DMS 273 (cell line): ENCODE measurements at regions not wholly inside any gene's neighbourhood (a gene's known extent, or its start where the extent isn't known, plus 50 kb on each side); places are given as distances from the start of the nearest gene placed in this dataset.
"Not testable (repeated sequence)": the region's sequence is repeated elsewhere in the genome, so short reads cannot be mapped to it uniquely, and the experiment has no call there.

ENCODE experiments used
- DNase-seq: peaks from one replicate; lab custom pipeline; 2025; ENCODE audit not compliant: unreplicated experiment; lab: John Stamatoyannopoulos, UW

DNA sequence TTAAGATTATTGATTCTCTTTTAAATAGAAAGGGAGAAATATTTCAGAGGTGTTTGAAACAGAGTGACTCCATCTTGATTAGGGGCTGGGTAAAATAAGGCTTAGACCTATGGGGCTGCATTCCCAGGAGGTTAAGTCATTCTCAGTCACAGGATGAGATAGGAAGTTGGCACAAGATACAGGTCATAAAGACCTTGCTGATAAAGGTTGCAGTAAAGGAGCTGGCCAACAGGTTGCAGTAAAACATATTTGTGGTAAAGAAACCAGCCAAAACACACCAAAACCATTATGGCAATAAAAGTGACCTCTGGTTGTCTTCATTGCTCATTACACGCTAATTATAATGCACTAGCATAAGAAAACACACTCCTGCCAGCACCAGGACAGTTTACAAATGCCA is 165.0 kb downstream of the SPIN4 start:
- DNase-seq, result no peak

- DNase-seq, result not testable (repeated sequence)
These were observed 171.3 kb downstream of the SPIN4 start for GRCh38 chrX:63179852-63180251.

- not testable (repeated sequence) for DNase-seq
These were observed 174.6 kb downstream of the SPIN4 start for GRCh38 chrX:63176578-63176977.

GRCh38 chrX:63173841-63174718 is 177.1 kb downstream of the SPIN4 start:
- not testable (repeated sequence) for DNase-seq

DNA sequence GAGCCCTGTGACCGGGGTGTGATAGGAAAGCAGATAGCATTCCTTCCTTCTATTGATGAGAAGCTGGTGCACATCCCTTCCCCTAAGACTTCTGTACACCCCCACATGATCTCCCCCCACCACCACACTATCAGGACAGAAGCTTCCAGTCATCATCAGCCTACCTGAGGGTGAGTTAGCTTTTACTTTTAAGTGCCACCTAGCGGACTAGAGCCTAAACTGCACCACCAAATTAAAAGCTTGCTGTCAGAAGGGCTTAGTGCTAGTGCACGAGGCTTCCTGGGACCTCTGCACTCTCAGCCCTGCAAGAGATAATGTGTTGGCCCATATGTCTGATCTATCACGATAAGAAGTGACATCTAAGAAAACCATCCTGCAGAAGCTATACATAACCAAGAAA is 181.7 kb downstream of the SPIN4 start:
- DNase-seq, result not testable (repeated sequence)

GRCh38 chrX:63168949-63169348 is 182.2 kb downstream of the SPIN4 start:
- DNase-seq, result not testable (repeated sequence)

DNA sequence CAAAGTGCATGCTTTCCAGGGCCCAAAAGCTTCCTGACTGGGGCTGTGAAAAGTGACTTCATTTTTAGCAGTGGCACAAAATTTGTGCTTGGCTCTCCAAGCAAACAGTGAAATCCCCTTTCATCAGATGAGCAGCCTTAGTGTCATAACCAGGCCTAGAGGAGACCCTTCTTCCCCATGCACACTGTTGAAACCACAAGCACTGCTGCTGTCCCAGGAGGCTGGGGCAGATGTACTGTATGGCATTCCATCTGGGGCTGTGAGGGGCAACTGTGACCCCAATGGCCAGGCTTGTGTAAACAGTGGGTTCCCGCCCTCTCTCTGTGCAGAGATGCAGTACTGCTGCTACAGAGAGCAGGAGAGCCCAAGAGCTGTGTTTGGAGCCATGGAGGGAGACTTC is 184.1 kb downstream of the SPIN4 start:
- DNase-seq, result not testable (repeated sequence)

DNA sequence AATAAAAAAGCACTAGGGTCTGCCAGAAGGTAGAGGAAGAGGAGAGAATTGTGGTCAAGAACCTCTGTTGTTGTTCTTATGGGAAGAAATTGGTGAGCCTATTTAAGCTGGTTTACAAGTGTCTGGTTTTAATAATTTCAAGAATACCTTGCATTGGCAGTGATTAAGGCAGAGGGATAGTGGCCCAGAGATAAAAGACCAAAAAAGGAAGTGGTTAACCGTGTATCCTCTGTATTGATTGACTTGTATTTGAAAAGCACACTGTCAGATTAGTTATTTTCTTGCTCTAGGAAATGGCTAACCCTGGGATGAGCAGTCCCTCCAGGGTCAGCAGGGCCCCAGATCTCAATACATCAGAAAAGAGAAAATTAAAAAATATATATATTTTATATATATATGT is 190.1 kb downstream of the SPIN4 start:
- DNase-seq, result not testable (repeated sequence)

DNA sequence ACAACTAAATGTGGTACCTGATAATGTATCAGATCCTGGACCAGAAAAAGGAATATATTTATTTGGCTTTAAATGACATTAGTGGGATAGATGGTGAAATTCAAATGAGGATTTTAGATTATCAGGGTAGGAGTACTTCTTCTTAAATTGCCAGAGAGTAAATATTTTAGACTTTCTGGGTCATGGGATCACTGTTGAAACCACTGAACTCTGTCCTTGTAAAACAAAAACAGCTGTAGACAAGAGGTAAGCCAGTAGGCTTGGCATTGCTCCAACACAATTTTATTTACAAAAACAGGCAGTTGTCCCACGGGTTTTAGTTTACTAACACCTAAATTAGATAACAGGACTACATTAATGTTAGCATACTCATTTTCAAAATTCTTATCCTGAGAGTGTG is 190.8 kb downstream of the SPIN4 start:
- DNase-seq, result not testable (repeated sequence)

- not testable (repeated sequence) for DNase-seq
These were observed 205.6 kb downstream of the SPIN4 start for GRCh38 chrX:63145526-63145925.

- DNase-seq, result not testable (repeated sequence)
These were observed 208.5 kb downstream of the SPIN4 start for GRCh38 chrX:63142588-63142987.

DNA sequence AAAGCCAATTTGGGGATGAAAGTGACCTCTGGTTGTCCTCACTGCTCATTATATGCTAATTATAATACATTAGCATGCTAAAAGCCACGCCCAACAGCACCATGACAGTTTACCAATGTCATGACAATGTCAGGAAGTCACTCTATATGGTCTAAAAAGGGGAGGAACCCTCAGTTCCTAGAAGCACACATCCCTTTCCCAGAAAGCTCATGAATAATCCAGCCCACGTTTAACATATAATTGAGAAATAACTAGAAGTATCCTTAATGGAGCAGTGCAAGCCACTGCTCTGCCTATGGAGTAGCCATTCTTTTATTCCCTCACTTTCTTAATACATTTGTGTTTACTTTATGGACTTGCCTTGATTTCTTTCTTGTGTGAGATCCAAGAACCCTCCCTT is 215.3 kb downstream of the SPIN4 start:
- DNase-seq, result not testable (repeated sequence)

GRCh38 chrX:63128509-63128908 is 222.6 kb downstream of the SPIN4 start:
- DNase-seq, result peak; percentile 66

GRCh38 chrX:63115196-63115595 is 235.9 kb downstream of the SPIN4 start:
- DNase-seq, result no peak

- no peak for DNase-seq
These were observed 249.1 kb downstream of the SPIN4 start for GRCh38 chrX:63101879-63102620.

DNA sequence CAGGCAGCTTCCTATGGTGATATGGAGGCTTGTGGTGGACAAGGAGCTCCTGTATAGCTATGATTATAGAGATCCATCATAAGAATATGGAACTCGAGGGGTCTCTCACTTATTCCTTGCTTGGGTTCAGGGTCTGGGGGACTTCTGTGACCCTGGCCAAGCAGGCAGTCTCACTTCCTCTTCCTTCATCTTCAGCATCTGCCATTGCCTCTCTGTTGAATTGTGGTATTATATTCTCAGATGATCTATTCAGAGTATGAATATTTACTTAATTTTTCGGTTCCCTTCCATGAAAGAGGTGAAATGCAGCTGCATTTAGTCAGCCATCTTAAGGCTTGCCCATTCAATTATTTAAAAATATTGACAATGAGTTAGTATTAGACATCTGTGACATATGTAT is 292.9 kb downstream of the SPIN4 start:
- no peak for DNase-seq

DNA sequence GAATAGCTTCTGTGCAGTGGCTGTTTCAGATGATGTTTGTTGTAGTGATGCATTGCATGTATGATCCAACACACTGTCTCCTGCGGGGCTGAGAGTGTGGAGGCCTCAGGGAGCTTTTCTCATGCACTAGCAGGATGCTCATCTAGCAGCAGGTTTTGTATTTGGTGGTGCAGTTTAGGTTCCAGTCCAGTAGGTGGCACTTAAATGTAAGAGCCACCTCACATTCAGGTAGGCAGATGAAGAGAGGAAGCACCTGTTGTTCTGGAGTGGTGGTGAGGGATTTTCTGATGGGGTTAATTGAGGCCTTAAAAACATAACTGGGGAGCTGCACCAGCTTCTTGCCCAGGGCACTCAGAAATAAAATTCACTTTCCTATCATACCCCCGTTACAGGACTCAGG is 300.9 kb downstream of the SPIN4 start:
- peak; percentile 44 for DNase-seq

GRCh38 chrX:63032811-63033210 is 318.3 kb downstream of the SPIN4 start:
- no peak for DNase-seq

DNA sequence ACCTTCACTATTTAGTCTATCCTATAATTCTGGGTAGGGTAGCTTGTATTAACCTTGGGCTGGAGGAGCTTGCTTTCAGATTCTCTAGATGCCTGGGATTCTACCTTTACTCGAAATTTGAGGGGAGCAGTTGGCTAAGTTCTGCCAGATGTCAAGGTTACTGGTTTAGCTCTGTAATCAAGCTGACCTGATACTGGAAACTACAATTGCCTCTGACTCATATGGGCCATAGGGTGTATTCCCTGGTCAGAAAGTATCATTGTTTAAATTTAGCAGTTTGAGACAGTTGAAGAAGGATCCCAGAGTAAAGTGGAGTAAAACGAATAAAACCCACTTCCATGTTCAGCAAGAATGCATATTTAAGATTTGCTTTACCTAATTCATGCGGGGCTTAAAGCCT is 337.6 kb downstream of the SPIN4 start:
- no peak for DNase-seq

DNA sequence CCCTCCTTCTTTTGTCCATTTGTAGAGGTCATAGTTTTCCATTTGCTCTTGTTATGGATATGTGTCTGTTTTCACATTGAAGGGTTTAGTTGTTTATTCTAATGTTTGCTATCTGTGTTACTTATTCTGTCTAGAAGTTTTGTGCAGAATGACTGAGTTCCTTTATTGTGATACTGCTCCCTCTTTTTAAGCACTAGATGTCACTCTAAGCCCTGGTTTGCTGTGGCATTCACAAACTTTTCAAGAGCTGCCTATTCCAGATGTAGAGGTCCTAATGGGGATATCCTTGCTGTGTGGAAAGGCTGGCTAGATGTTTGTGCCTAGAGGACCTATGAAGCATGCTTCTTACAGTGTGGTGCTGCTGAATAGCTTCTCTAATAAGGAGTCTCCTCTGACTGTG is 338.6 kb downstream of the SPIN4 start:
- DNase-seq, result peak; percentile 26

DNA sequence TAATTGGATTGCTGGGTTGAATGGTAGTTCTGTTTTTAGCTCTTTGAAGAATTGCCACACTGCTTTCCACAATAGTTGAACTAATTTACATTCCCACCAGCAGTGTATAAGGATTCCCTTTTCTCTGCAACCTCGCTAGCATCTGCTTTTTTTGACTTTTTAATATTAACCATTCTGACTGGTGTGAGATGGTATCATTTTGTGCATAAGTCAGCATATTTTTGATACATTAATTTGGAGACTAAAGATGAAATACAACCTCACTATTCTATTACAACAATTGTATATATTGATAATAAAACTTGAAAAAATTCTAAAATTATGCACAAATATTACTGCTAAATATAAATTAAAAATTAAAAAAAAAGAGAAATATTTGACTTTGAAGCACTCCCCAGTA is 350.9 kb downstream of the SPIN4 start:
- DNase-seq, result not testable (repeated sequence)
